ENCODE measurements at regions not wholly inside any gene's neighbourhood (a gene's known extent, or its start where the extent isn't known, plus 50 kb on each side); places are given as distances from the start of the nearest gene placed in this dataset.
"Not testable (repeated sequence)": the region's sequence is repeated elsewhere in the genome, so short reads cannot be mapped to it uniquely, and the experiment has no call there.

GRCh38 chr19:28726533-28727479, 486.1 kb downstream of the UQCRFS1 start:
- DNase-seq = no peak

GRCh38 chr19:28718909-28719308, 494.0 kb downstream of the UQCRFS1 start:
- DNase-seq = no peak

DNA sequence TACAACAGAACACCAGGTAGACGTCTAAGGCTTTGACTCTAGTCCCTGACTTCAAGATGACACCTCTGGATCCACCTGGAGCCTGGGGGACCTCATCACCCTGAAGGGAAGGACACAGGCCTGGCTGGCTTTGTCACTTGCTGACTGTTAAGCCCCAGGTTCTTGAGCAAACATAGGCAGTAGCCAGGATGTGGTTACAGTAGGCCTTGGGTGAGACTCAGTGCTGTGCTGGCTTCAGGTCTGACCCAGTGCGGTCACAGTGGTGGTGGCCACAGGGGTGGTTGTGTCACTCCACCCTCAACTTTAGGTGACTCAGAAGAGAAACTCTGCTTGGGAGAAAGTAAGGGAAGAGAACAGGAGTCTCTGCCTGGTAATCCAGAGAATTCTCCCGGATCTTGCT, 497.8 kb downstream of the UQCRFS1 start:
- no peak for DNase-seq

GRCh38 chr19:28711411-28711810, 501.5 kb downstream of the UQCRFS1 start:
- no peak for DNase-seq

DNA sequence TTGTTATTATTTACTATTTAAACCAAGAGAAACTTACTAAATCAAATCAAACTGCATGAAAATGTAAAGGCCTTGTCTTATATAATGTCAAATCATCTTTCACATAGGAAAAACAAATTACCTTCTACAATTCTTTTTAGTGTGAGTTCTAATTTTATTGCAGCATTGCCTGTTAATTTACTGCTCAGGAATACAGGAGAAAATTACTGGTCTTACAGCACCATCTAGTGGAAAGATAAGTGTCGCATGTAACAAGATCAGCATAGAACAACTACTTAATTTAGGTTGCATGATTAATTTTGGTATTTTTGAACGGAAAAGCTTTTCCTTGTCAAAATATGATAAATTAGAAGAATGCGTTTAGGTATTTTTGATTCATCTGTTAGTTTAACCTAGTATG, 502.7 kb downstream of the UQCRFS1 start:
- no peak for DNase-seq

DNA sequence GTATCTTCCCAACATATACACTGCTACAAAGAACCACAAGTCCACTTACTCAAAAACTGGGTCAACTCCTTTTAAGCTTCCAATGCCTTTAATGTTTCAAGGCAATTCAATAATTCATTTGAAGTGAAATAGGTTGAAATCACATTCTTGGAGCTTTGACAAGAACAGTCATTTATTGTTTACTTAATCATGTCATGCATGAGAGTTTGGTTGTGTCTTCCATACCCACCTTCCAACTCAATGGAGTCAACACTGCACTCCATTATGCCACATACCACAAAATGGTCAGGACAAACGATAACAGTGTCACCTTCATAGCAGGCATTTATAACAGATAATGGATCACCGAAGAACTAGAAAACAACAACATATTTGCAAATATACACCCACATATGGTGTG, 506.3 kb downstream of the UQCRFS1 start:
- DNase-seq = no peak

- no peak for DNase-seq
These were observed 507.9 kb downstream of the UQCRFS1 start for GRCh38 chr19:28705008-28705407.

DNA sequence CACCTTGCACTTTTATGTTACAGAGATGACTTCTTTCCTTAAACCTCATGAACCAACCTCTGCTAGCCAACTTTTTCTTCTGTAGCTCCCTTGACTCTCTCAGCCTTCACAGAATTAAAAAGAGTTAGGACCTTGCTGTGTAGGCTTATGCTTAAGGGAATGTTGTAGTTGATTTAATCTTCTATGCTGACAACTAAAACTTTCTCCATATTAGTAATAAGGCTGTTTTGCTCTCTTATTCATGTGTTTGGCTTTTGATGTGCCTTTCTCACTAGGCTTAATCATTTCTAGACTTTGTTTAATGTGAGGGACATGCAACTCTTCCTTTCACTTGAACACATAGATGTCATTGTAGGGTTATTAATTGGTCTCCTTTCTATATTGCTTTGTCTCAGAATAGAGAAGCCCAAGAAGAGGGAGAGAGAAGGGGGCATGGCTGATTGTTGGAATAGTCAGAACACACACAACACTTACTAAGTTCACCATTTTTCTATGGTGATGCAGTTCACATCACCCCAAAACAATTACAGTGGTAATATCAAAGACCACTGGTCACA, 509.5 kb downstream of the UQCRFS1 start:
- DNase-seq = no peak

DNA sequence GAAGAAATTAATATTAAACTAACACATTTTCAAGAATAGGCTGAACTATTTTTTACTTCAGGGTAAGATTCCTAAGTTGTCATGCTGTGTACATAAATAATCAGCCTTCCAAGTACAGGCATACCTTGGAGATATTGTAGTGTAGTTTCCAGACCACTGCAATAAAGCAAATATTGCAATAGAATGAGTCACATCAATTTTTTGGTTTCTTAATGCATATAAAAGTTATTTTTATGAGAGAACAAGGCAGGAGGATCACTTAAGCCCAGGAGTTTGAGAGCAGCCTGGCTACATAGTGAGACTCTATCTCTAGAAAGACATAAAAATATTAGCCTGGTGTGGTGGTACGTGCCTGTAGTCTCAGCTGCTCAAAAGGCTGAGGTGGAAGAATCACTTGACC, 511.5 kb downstream of the UQCRFS1 start:
- no peak for DNase-seq

DNA sequence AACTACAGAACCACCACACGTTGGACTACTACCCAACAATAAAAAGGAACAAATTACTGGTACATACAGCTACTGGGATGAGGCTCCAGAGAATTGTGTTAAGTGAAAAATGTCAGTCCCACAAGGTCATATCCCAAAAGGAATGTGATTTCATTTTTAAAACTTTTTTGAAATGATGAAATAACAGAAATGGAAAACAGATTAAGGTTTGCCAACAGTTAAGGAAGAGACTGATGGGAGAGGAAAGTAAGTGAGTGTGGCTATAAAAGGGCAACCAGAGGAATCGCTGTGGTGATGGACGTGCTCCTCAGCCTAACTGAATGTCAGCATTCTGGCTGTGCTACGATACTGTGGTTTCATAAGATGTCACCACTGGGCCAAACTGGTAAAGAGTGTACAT, 512.8 kb downstream of the UQCRFS1 start:
- DNase-seq = no peak

- no peak for DNase-seq
These were observed 515.6 kb downstream of the UQCRFS1 start for GRCh38 chr19:28697308-28697707.

GRCh38 chr19:28694812-28695211, 518.1 kb downstream of the UQCRFS1 start:
- DNase-seq = no peak

- DNase-seq = no peak
These were observed 521.3 kb downstream of the UQCRFS1 start for GRCh38 chr19:28691683-28692082.

DNA sequence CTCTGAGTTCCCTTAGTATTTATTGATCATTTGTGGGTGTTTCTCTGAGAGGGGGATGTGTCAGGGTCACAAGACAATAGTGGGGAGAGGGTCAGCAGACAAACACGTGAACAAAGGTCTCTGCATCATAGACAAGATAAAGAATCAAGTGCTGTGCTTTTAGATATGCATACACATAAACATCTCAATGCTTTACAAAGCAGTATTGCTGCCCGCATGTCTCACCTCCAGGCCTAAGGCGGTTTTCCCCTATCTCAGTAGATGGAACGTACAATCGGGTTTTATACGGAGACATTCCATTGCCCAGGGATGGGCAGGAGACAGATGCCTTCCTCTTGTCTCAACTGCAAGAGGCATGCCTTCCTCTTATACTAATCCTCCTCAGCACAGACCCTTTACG, 523.5 kb downstream of the UQCRFS1 start:
- not testable (repeated sequence) for DNase-seq

- no peak for DNase-seq
These were observed 525.7 kb downstream of the UQCRFS1 start for GRCh38 chr19:28687296-28687695.

GRCh38 chr19:28686756-28687155, 526.2 kb downstream of the UQCRFS1 start:
- DNase-seq = no peak

- DNase-seq = no peak
These were observed 527.1 kb downstream of the UQCRFS1 start for GRCh38 chr19:28685802-28686201.

DNA sequence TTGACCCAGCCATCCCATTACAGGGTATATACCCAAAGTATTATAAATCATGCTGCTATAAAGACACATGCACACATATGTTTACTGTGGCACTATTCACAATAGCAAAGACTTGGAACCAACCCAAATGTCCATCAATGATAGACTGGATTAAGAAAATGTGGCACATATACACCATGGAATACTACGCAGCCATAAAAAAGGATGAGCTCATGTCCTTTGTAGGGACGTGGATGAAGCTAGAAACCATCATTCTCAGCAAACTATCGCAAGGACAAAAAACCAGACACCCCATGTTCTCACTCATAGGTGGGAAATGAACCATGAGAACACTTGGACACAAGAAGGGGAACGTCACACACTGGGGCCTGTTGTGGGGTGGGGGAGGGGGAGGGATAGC, 527.9 kb downstream of the UQCRFS1 start:
- DNase-seq = not testable (repeated sequence)

DNA sequence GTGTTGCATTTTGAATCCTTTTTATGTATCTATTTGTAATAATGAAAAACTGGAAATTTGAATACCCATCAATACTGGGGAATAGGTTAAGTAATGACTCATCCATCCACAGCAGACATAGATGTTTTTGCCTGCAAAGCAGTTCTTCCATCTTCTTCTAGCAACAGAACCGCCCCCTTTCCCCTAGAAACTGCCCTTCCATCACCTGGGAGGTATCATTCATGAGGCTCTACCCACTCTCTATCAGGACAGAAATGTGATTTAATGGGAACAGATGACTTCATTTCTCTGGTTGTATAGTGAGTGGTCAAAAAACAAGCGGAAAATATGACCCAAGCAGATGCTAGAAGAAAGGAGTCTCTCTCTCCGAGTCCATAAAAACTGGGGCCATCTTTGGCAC, 532.8 kb downstream of the UQCRFS1 start:
- no peak for DNase-seq

- no peak for DNase-seq
These were observed 542.1 kb downstream of the UQCRFS1 start for GRCh38 chr19:28670836-28671235.

DNA sequence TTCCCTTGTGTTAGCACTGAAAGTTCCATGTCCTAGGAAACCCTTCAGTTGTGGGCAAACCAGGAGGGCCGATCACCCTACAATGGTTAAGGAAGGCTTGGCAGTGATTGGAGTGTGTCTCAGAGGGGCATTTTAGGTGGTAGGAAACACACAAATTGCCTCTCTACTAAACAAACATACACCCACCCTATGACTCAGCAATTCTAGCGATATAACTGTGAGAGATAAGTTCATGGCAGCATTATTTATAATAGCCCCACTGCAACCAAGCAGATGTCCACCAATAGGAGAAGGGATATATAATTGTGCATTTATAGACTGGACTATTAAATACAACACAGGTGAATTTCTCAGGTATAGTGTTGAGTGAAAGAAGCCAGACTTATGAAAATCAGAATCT, 543.1 kb downstream of the UQCRFS1 start:
- DNase-seq = no peak

DNA sequence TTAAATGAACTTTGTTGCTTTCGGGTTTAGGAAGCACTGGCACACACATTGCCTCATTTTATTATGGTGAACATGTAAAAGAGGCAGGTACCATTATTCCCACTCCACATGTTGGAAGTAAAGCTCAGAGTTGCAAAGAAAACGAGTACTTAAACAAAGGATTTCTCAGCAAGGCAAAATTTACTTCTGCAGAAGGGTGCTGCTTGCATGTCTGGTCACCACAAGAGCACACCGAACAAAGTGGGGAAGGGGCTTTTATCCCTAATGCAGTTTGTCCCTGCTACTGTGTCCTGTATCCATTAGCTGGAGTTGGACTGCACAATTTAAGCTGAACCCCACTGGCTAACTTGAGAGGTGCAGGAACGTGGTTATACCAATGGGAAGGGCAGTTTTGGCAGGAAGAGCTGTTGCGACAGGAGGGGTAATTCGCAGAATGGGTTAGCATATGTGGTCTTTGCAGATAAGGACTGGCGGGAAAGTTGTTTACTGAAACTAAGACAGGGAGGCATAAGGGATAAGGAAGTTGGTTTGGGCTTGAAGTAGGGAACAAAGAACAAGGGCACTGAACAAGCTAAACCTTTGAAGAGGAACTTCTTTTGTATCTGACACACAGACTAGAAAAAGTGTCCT, 545.5 kb downstream of the UQCRFS1 start:
- DNase-seq = no peak

DNA sequence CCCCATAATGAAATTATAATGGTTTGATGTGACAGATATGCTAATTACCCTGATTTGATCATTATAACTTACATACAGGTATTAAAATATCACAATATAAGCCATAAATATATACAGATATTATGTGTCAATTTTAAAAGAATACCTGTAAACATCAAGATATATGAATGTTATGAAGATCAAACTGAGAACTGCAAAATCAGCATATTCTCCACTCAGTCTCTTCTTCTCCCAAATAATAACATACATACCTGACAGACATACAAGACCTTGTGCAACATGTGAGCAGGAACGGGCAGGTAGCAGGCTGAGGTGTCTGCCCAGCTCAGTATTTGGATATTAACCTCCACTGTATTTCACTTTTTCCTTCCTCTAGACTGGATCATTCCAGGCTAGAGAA, 547.2 kb downstream of the UQCRFS1 start:
- DNase-seq = no peak

DNA sequence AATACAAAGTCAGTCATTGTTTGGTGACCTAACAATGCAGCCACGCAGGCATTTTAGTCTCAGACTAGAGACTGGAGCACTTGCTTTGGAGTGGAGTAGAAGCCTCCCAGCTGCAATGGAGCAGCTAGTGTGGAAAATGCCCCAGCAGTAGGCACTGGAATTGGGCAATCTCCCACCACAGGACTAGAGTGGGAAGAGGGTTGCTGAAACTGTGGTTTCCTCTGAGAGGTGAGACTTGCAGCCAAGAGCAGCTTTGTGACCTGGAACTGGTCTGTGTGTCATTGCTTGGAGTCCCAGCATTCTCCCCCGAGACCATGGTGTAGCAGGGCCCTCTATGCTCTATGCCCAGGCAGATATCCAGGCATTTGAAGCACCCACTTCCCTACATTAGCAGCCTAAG, 556.3 kb downstream of the UQCRFS1 start:
- DNase-seq = no peak

Measured in NCI-H2081 treated with DMSO at 0.1 percent for 48 hours (cell line).